ENCODE measurements at regions not wholly inside any gene's neighbourhood (a gene's known extent, or its start where the extent isn't known, plus 50 kb on each side); places are given as distances from the start of the nearest gene placed in this dataset.

- TF ChIP-seq POLR2A (IDR thresholded peaks at IDR 0.05; ENCODE audit: low read depth), result no peak
- TF ChIP-seq CTCF (IDR thresholded peaks at IDR 0.05), result no peak
- no peak for TF ChIP-seq POLR2AphosphoS5 (IDR thresholded peaks at IDR 0.05)
Measured at GRCh38 chr4:72876946-72877345, 192.6 kb downstream of the COX18 start.

All from esophagus muscularis mucosa (tissue), 3 donors.